Stimulated activated CD4-positive, alpha-beta T cell treated with anti-CD3 and anti-CD28 coated beads, TNF-alpha, amount 100 ng/mL, for 1 hour (primary cell): ENCODE measurements at regions not wholly inside any gene's neighbourhood (a gene's known extent, or its start where the extent isn't known, plus 50 kb on each side); places are given as distances from the start of the nearest gene placed in this dataset.

Source experiments
- DNase-seq, 3 donors: peaks; one replicate each; pipeline ENCODE4 v3.0.0-alpha.2; 2020; ENCODE audit warnings: low read depth in 3 of 3, low spot score in 1 of 3

- no peak for DNase-seq
Measured at GRCh38 chr17:5817475-5818395, 233.4 kb upstream of the NLRP1 start.

GRCh38 chr17:5819396-5819795, 235.1 kb upstream of the NLRP1 start:
- DNase-seq = no peak

GRCh38 chr17:5819921-5820685, 235.8 kb upstream of the NLRP1 start:
- no peak for DNase-seq

GRCh38 chr17:5820721-5821456, 236.6 kb upstream of the NLRP1 start:
- no peak for DNase-seq

GRCh38 chr17:5821803-5822202, 237.5 kb upstream of the NLRP1 start:
- no peak for DNase-seq

- no peak for DNase-seq
Measured at GRCh38 chr17:5822281-5823060, 238.2 kb upstream of the NLRP1 start.

- DNase-seq = no peak
Measured at GRCh38 chr17:5823219-5823618, 238.9 kb upstream of the NLRP1 start.

- no peak for DNase-seq
Measured at GRCh38 chr17:5825717-5826330, 241.5 kb upstream of the NLRP1 start.

- no peak for DNase-seq
Measured at GRCh38 chr17:5826384-5826783, 242.1 kb upstream of the NLRP1 start.

- DNase-seq = no peak
Measured at GRCh38 chr17:5830921-5831320, 239.3 kb upstream of the WSCD1 start.

- DNase-seq = no peak
Measured at GRCh38 chr17:5832886-5833285, 237.3 kb upstream of the WSCD1 start.

- no peak for DNase-seq
Measured at GRCh38 chr17:5837055-5837491, 233.1 kb upstream of the WSCD1 start.

GRCh38 chr17:5838661-5839300, 231.4 kb upstream of the WSCD1 start:
- DNase-seq = no peak

- DNase-seq = no peak
Measured at GRCh38 chr17:5840811-5841446, 229.2 kb upstream of the WSCD1 start.

GRCh38 chr17:5841862-5842261, 228.3 kb upstream of the WSCD1 start:
- no peak for DNase-seq

- DNase-seq = no peak
Measured at GRCh38 chr17:5843366-5844026, 226.7 kb upstream of the WSCD1 start.

- no peak for DNase-seq
Measured at GRCh38 chr17:5846001-5846400, 224.2 kb upstream of the WSCD1 start.

- no peak for DNase-seq
Measured at GRCh38 chr17:5854871-5855554, 215.2 kb upstream of the WSCD1 start.
